ENCODE measurements at regions not wholly inside any gene's neighbourhood (a gene's known extent, or its start where the extent isn't known, plus 50 kb on each side); places are given as distances from the start of the nearest gene placed in this dataset.

- H3K27me3 Mint-ChIP-seq (ENCODE audit: low read depth), result no peaks in the 10 kb centered on the region
- no peaks in the 10 kb centered on the region for H3K4me1 Mint-ChIP-seq (ENCODE audit: low read depth)
- H3K4me3 Mint-ChIP-seq, result no peak overlapping the region
- no peak for ATAC-seq
- DNase-seq, result no peak
- no peaks in the 10 kb centered on the region for H3K36me3 Mint-ChIP-seq (ENCODE audit: insufficient read depth)
- no peaks in the 10 kb centered on the region for H3K9me3 Mint-ChIP-seq
Observed at GRCh38 chr2:126571403-126571802, 84.6 kb upstream of the GYPC start.

GRCh38 chr2:126575631-126576030, 80.3 kb upstream of the GYPC start:
- H3K4me3 Mint-ChIP-seq, result no peak overlapping the region
- H3K4me1 Mint-ChIP-seq (ENCODE audit: low read depth), result no peaks in the 10 kb centered on the region
- ATAC-seq (no peak), DNase-seq (no peak)
- H3K9me3 Mint-ChIP-seq, result no peaks in the 10 kb centered on the region
- H3K27me3 Mint-ChIP-seq (ENCODE audit: low read depth), result no peaks in the 10 kb centered on the region
- H3K36me3 Mint-ChIP-seq (ENCODE audit: insufficient read depth), result no peaks in the 10 kb centered on the region

DNA sequence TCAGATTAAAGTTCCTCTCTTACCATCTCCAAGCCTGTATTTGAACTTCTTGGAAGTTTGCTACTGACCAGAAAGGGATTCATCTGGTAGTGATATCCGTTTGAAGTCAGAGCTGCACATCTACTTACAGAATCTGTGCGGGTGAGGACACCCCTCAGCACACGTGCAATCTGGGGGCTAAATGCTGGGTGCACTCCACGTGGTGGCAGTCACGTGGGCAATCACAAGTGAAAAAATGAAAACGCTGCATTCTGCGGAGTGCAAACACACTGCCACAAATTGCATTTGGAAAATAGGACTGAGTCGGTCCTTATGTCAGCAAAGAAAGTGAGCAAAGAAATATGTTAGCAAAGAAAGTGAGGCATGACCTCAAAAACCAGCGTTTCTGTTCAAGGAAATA, 76.1 kb upstream of the GYPC start:
- Mint-ChIP-seq H3K27me3 (ENCODE audit: low read depth) (peaks cover 3% of the 10 kb centered on the region), H3K4me1 (ENCODE audit: low read depth) (no peaks in the 10 kb centered on the region), H3K9me3 (no peaks in the 10 kb centered on the region), H3K36me3 (ENCODE audit: insufficient read depth) (no peaks in the 10 kb centered on the region), H3K4me3 (no peak overlapping the region)
- no peak for ATAC-seq
- no peak for DNase-seq

DNA sequence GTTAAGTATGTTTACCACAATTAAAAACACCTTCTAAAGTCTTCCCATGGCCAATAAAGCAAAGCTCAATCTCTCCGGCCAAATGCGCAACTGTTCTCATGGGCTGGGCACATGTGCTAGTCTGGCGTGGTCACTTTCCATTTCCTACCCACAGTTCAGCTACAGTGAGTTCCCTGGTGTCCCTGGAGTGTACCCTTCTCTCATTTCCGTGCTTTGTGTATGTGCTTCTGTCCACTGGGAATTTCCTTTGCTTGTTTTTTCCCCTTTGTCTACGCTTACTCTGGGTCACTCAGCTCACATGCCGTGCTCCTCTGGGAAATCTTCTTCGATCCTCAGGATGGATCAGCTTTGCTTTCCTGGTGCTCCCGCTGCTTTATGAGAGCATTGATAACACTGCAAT, 69.6 kb upstream of the GYPC start:
- Mint-ChIP-seq H3K9me3 (no peaks in the 10 kb centered on the region), H3K36me3 (ENCODE audit: insufficient read depth) (no peaks in the 10 kb centered on the region), H3K27me3 (ENCODE audit: low read depth) (peaks cover 18% of the 10 kb centered on the region), H3K4me1 (ENCODE audit: low read depth) (no peaks in the 10 kb centered on the region), H3K4me3 (no peak overlapping the region)
- no peak for ATAC-seq
- DNase-seq, result no peak

DNA sequence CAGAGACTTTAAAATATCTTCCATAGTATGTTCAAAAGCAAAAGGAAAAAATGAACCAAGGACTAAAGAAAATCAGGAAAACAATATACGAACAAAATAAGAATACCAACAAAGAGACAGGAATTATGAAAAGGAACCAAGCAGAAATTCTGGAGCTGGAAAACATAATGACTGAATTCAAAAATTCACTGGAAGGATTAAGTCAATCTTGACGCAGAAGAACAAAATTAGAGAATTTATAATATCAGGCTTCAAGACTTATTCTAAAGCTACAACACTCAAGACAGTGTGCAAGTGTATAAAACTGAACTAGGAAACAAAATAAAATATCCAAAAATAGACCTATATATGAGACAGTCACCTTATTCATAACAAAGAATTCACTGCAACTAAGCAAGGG, 56.9 kb upstream of the GYPC start:
- no peak for ATAC-seq
- no peak overlapping the region for H3K4me3 Mint-ChIP-seq

DNA sequence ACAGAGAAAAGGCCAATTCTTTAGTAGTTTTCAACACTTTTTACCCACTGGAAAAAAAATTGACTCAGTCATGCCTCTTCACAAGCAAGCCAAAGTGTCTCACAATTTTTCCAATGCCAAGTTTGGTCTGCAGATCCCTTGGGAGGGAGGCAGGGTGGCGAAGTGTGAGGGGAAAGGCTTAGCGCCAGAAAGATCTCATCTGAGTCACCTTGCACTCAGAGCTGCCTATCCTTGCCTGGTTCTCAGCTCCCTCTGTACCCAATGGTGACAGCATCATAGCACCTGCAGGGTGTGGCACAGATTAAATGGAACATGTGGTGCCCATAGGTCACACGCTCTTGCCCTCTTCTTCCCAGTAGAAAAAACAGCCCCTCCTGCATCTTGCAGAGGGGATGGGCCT, 55.2 kb upstream of the GYPC start:
- no peaks in the 10 kb centered on the region for H3K4me1 Mint-ChIP-seq (ENCODE audit: low read depth)
- DNase-seq (no peak), ATAC-seq (no peak)
- no peak overlapping the region for H3K4me3 Mint-ChIP-seq
- peaks cover 4% of the 10 kb centered on the region for H3K36me3 Mint-ChIP-seq (ENCODE audit: insufficient read depth)
- peaks cover 44% of the 10 kb centered on the region for H3K9me3 Mint-ChIP-seq
- peaks cover 4% of the 10 kb centered on the region for H3K27me3 Mint-ChIP-seq (ENCODE audit: low read depth)

More for the DNA sequence above, 56.9 kb upstream of the GYPC start:
- H3K27me3 Mint-ChIP-seq (ENCODE audit: low read depth), result peaks cover 4% of the 10 kb centered on the region
- H3K4me1 Mint-ChIP-seq (ENCODE audit: low read depth), result no peaks in the 10 kb centered on the region
- no peak for DNase-seq
- H3K36me3 Mint-ChIP-seq (ENCODE audit: insufficient read depth), result peaks cover 4% of the 10 kb centered on the region
- peaks cover 27% of the 10 kb centered on the region for H3K9me3 Mint-ChIP-seq

- H3K9me3 Mint-ChIP-seq, result peaks cover 50% of the 10 kb centered on the region
- ATAC-seq (no peak), DNase-seq (no peak)
- peaks cover 4% of the 10 kb centered on the region for H3K36me3 Mint-ChIP-seq (ENCODE audit: insufficient read depth)
- no peaks in the 10 kb centered on the region for H3K4me1 Mint-ChIP-seq (ENCODE audit: low read depth)
- no peak overlapping the region for H3K4me3 Mint-ChIP-seq
- H3K27me3 Mint-ChIP-seq (ENCODE audit: low read depth), result peaks cover 4% of the 10 kb centered on the region
Observed at GRCh38 chr2:126602334-126602733, 53.6 kb upstream of the GYPC start.

Data from activated T-cell treated with anti-CD3 and anti-CD28 coated beads, Interleukin-2, amount 50 U/mL, for 4 hours (primary cell).